ENCODE measurements at regions not wholly inside any gene's neighbourhood (a gene's known extent, or its start where the extent isn't known, plus 50 kb on each side); places are given as distances from the start of the nearest gene placed in this dataset.

GRCh38 chr13:105278943-105279381 is 1256.5 kb downstream of the EFNB2 start:
- DNase-seq (ENCODE audit: insufficient read length, low spot score) (no peak), FAIRE-seq (no peak)
- no peak for TF ChIP-seq SPI1 (IDR thresholded peaks at IDR 0.05; ENCODE audit: low read depth, low read length)
- TF ChIP-seq POLR2AphosphoS5 (IDR thresholded peaks at IDR 0.05; ENCODE audit: low read depth, low read length): no peak
- TF ChIP-seq TAF1 (IDR thresholded peaks at IDR 0.05; ENCODE audit: low read depth, low read length): no peak
- no peak for TF ChIP-seq PAX5 (IDR thresholded peaks at IDR 0.05; ENCODE audit: insufficient read depth, low read length, severe bottlenecking)
- TF ChIP-seq POU2F2 (IDR thresholded peaks at IDR 0.05; ENCODE audit: low read depth, low read length): no peak
- TF ChIP-seq POLR2A (IDR thresholded peaks at IDR 0.05; ENCODE audit: low read depth, low read length): no peak

DNA sequence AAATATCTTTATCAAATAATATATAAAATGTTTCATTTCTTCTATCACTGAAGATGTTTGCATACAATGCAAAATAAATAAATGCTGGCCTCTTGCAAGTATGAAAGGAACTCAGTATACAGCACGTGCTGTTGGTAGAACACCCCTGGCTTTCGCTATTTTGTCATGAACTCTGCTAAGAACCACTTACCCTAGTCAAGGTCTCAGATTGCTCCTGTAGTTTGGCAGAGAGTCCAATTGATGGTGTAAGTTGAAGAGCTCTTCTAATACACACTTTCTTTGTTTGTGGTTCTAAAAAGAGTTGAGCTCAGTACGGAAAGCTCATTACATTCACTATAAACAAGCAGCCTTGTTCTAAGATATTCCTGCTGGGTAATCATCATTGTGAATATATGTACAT is 1258.9 kb downstream of the EFNB2 start:
- DNase-seq (ENCODE audit: insufficient read length, low spot score): no peak
- no peak for FAIRE-seq
- no peak for TF ChIP-seq POU2F2 (IDR thresholded peaks at IDR 0.05; ENCODE audit: low read depth, low read length)
- no peak for TF ChIP-seq POLR2A (IDR thresholded peaks at IDR 0.05; ENCODE audit: low read depth, low read length)
- TF ChIP-seq PAX5 (IDR thresholded peaks at IDR 0.05; ENCODE audit: insufficient read depth, low read length, severe bottlenecking): no peak
- TF ChIP-seq TAF1 (IDR thresholded peaks at IDR 0.05; ENCODE audit: low read depth, low read length): no peak
- TF ChIP-seq POLR2AphosphoS5 (IDR thresholded peaks at IDR 0.05; ENCODE audit: low read depth, low read length): no peak
- TF ChIP-seq SPI1 (IDR thresholded peaks at IDR 0.05; ENCODE audit: low read depth, low read length): no peak

DNA sequence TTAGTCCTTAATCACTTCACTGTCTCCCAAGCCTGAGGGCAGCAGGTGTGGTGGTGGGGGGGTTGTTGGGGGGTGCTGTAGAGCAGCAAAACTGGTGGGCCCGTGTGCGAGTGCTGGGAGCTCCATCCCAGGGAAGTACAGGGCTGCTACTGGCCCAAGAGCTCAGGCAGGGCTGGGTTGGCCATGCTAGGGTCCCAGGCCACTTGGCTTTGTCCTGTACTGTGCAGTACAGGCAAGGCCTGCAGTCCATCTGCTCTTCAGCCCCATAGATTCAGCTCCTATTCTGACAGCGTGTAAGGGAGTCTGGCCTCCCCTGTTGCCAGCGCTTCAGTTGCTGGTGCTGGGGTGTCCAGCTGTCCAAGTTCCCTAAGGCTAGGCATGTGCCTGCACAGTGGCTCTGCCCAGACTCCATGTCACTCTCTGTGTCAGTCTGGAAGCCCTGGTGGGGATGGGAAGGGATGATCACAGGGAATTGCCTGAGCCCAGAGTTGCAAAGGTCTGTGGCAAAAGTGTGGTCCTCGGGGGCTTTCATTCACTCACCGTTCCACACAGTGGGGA is 1261.7 kb downstream of the EFNB2 start:
- FAIRE-seq (no peak), DNase-seq (ENCODE audit: insufficient read length, low spot score) (no peak)
- TF ChIP-seq PAX5 (IDR thresholded peaks at IDR 0.05; ENCODE audit: insufficient read depth, low read length, severe bottlenecking): no peak
- no peak for TF ChIP-seq POU2F2 (IDR thresholded peaks at IDR 0.05; ENCODE audit: low read depth, low read length)
- no peak for TF ChIP-seq POLR2A (IDR thresholded peaks at IDR 0.05; ENCODE audit: low read depth, low read length)
- TF ChIP-seq POLR2AphosphoS5 (IDR thresholded peaks at IDR 0.05; ENCODE audit: low read depth, low read length): no peak
- no peak for TF ChIP-seq TAF1 (IDR thresholded peaks at IDR 0.05; ENCODE audit: low read depth, low read length)
- no peak for TF ChIP-seq SPI1 (IDR thresholded peaks at IDR 0.05; ENCODE audit: low read depth, low read length)

GRCh38 chr13:105272660-105273631 is 1262.5 kb downstream of the EFNB2 start:
- no peak for FAIRE-seq
- TF ChIP-seq SPI1 (IDR thresholded peaks at IDR 0.05; ENCODE audit: low read depth, low read length) (peak; percentile 67), PAX5 (IDR thresholded peaks at IDR 0.05; ENCODE audit: insufficient read depth, low read length, severe bottlenecking) (no peak)
- DNase-seq (ENCODE audit: insufficient read length, low spot score): no peak

GRCh38 chr13:105266615-105267014 is 1268.8 kb downstream of the EFNB2 start:
- no peak for DNase-seq (ENCODE audit: insufficient read length, low spot score)
- TF ChIP-seq SPI1 (IDR thresholded peaks at IDR 0.05; ENCODE audit: low read depth, low read length) (no peak), POLR2A (IDR thresholded peaks at IDR 0.05; ENCODE audit: low read depth, low read length) (no peak), POLR2AphosphoS5 (IDR thresholded peaks at IDR 0.05; ENCODE audit: low read depth, low read length) (no peak), TAF1 (IDR thresholded peaks at IDR 0.05; ENCODE audit: low read depth, low read length) (no peak), POU2F2 (IDR thresholded peaks at IDR 0.05; ENCODE audit: low read depth, low read length) (no peak), PAX5 (IDR thresholded peaks at IDR 0.05; ENCODE audit: insufficient read depth, low read length, severe bottlenecking) (no peak)
- no peak for FAIRE-seq

DNA sequence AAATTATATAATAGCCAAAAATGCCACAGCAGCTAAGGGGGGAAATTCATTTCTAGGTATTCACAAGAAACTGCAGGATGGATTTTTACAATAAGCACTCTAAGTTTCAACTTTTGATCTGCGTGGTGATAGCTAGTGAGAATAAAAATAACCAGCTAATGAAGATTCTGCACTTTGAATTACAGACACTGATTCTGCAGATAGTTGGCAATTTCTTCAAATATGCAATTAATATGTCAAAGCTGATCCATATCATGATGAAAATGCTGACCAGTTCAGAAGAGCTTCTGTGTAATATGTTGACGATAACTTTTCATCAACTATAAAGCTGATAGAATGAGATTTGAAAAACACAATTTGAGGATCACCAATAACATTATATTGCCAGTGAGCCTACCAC is 1272.9 kb downstream of the EFNB2 start:
- TF ChIP-seq TAF1 (IDR thresholded peaks at IDR 0.05; ENCODE audit: low read depth, low read length) (no peak), POLR2AphosphoS5 (IDR thresholded peaks at IDR 0.05; ENCODE audit: low read depth, low read length) (no peak), PAX5 (IDR thresholded peaks at IDR 0.05; ENCODE audit: insufficient read depth, low read length, severe bottlenecking) (no peak), POU2F2 (IDR thresholded peaks at IDR 0.05; ENCODE audit: low read depth, low read length) (no peak), POLR2A (IDR thresholded peaks at IDR 0.05; ENCODE audit: low read depth, low read length) (no peak), SPI1 (IDR thresholded peaks at IDR 0.05; ENCODE audit: low read depth, low read length) (no peak)
- DNase-seq (ENCODE audit: insufficient read length, low spot score): no peak
- no peak for FAIRE-seq

GRCh38 chr13:105259426-105259825 is 1276.0 kb downstream of the EFNB2 start:
- no peak for FAIRE-seq
- no peak for DNase-seq (ENCODE audit: insufficient read length, low spot score)
- TF ChIP-seq POLR2AphosphoS5 (IDR thresholded peaks at IDR 0.05; ENCODE audit: low read depth, low read length): no peak
- TF ChIP-seq SPI1 (IDR thresholded peaks at IDR 0.05; ENCODE audit: low read depth, low read length): no peak
- TF ChIP-seq TAF1 (IDR thresholded peaks at IDR 0.05; ENCODE audit: low read depth, low read length): no peak
- no peak for TF ChIP-seq POU2F2 (IDR thresholded peaks at IDR 0.05; ENCODE audit: low read depth, low read length)
- no peak for TF ChIP-seq POLR2A (IDR thresholded peaks at IDR 0.05; ENCODE audit: low read depth, low read length)
- TF ChIP-seq PAX5 (IDR thresholded peaks at IDR 0.05; ENCODE audit: insufficient read depth, low read length, severe bottlenecking): no peak

- DNase-seq (ENCODE audit: insufficient read length, low spot score): no peak
- FAIRE-seq: no peak
- TF ChIP-seq POU2F2 (IDR thresholded peaks at IDR 0.05; ENCODE audit: low read depth, low read length) (no peak), PAX5 (IDR thresholded peaks at IDR 0.05; ENCODE audit: insufficient read depth, low read length, severe bottlenecking) (no peak), SPI1 (IDR thresholded peaks at IDR 0.05; ENCODE audit: low read depth, low read length) (no peak), POLR2A (IDR thresholded peaks at IDR 0.05; ENCODE audit: low read depth, low read length) (no peak), POLR2AphosphoS5 (IDR thresholded peaks at IDR 0.05; ENCODE audit: low read depth, low read length) (no peak), TAF1 (IDR thresholded peaks at IDR 0.05; ENCODE audit: low read depth, low read length) (no peak)
These were observed 1280.0 kb downstream of the EFNB2 start for GRCh38 chr13:105255472-105255871.

- TF ChIP-seq POU2F2 (IDR thresholded peaks at IDR 0.05; ENCODE audit: low read depth, low read length) (no peak), POLR2A (IDR thresholded peaks at IDR 0.05; ENCODE audit: low read depth, low read length) (no peak), TAF1 (IDR thresholded peaks at IDR 0.05; ENCODE audit: low read depth, low read length) (no peak), POLR2AphosphoS5 (IDR thresholded peaks at IDR 0.05; ENCODE audit: low read depth, low read length) (no peak), SPI1 (IDR thresholded peaks at IDR 0.05; ENCODE audit: low read depth, low read length) (no peak), PAX5 (IDR thresholded peaks at IDR 0.05; ENCODE audit: insufficient read depth, low read length, severe bottlenecking) (no peak)
- FAIRE-seq (no peak), DNase-seq (ENCODE audit: insufficient read length, low spot score) (no peak)
These were observed 1284.2 kb downstream of the EFNB2 start for GRCh38 chr13:105251293-105251692.

All from GM12891 (cell line).